ENCODE measurements at regions not wholly inside any gene's neighbourhood (a gene's known extent, or its start where the extent isn't known, plus 50 kb on each side); places are given as distances from the start of the nearest gene placed in this dataset.
"Not testable (repeated sequence)": the region's sequence is repeated elsewhere in the genome, so short reads cannot be mapped to it uniquely, and the experiment has no call there.

GRCh38 chr12:82529101-82529500, 157.6 kb upstream of the TMTC2 start:
- no peak for DNase-seq (ENCODE audit: low spot score)

GRCh38 chr12:82529954-82530353, 156.8 kb upstream of the TMTC2 start:
- DNase-seq (ENCODE audit: low spot score): no peak

GRCh38 chr12:82530394-82530793, 156.3 kb upstream of the TMTC2 start:
- no peak for DNase-seq (ENCODE audit: low spot score)

DNA sequence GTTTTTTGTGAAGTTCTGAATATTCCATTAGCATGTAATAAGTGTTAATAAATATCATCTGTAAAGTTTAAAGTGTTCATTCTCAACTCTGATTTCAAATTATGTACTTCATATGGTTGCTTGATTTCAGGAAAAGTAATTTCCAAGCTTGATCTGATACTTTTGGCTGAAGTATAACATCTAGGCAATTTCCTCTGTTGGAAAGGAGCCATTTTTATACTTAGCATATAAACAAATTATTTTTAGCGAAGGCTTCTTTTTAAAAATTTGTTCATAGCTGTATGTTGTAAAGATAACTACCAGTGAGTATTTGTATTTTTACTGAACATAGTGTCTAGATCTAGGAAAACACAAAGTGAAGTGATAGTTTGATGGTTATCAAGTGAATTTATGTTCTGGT, 153.4 kb upstream of the TMTC2 start:
- no peak for DNase-seq (ENCODE audit: low spot score)

GRCh38 chr12:82537436-82537835, 149.3 kb upstream of the TMTC2 start:
- no peak for DNase-seq (ENCODE audit: low spot score)

GRCh38 chr12:82554529-82554928, 132.2 kb upstream of the TMTC2 start:
- no peak for DNase-seq (ENCODE audit: low spot score)

DNA sequence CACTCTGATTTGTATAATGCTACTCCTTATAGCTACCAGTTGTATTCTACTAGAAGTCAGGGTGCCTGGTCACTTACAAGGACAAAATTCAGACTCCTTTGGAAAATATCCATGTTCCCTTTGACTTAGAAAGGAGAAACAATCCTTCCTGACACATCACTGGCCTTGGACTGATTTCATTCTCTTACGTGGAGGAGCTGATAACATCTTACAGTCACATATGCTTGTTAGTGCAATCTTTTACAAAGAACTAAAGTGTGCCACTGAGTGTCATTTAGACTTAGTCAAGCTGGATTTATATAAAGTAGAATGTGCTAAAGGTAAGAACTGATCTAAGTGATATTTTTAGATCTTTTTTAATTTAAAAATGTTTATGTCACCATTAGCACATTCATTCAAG, 131.0 kb upstream of the TMTC2 start:
- DNase-seq (ENCODE audit: low spot score): no peak

GRCh38 chr12:82565966-82566365, 120.7 kb upstream of the TMTC2 start:
- DNase-seq (ENCODE audit: low spot score): no peak

- DNase-seq (ENCODE audit: low spot score): no peak
These were observed 119.0 kb upstream of the TMTC2 start for GRCh38 chr12:82567688-82568087.

- DNase-seq (ENCODE audit: low spot score): no peak
These were observed 112.5 kb upstream of the TMTC2 start for GRCh38 chr12:82574191-82574590.

- no peak for DNase-seq (ENCODE audit: low spot score)
These were observed 108.0 kb upstream of the TMTC2 start for GRCh38 chr12:82578725-82579124.

- no peak for DNase-seq (ENCODE audit: low spot score)
These were observed 103.0 kb upstream of the TMTC2 start for GRCh38 chr12:82583756-82584155.

DNA sequence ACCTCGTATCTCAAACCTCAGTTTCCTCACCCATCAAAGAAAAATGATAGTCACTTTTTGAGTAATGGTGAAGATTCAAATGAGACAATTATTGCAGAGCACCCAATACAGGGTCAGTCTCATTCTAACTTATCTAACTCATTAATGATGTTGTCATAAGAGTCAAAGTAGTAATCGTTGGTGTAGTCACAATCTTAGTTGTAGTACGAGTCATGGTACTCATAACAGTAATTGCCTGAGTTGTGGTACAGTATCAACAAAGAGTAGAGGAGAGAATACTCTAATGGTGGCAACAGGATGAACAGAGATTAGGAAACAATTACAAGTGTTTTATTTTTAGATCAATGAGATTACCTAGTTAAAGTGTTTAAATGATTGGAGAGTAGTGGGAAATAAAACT, 93.6 kb upstream of the TMTC2 start:
- DNase-seq (ENCODE audit: low spot score): no peak

DNA sequence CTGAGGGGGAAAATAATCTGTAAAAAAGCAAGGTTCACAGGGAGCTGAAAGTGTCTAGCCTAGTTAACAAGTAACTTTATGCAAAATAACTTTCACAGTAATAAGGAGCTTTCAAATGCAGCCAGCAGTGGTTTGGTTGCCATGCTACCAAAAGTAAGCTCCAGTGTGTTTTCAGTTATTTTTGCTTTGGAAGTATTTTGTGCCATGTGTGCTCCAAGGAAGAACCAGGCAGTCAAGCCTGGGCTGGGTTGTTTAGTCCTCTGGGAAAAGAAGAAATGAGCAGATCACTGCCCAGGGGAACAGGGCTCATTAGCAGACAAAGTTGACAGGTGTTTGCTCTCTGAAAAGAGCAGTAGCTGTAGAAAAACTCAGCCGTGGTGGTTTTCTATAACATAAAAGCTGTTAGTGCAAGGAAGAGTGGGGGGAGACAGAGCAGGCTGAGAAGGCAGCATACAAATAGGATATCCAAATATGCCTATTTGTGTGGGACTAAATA, 92.8 kb upstream of the TMTC2 start:
- no peak for DNase-seq (ENCODE audit: low spot score)

DNA sequence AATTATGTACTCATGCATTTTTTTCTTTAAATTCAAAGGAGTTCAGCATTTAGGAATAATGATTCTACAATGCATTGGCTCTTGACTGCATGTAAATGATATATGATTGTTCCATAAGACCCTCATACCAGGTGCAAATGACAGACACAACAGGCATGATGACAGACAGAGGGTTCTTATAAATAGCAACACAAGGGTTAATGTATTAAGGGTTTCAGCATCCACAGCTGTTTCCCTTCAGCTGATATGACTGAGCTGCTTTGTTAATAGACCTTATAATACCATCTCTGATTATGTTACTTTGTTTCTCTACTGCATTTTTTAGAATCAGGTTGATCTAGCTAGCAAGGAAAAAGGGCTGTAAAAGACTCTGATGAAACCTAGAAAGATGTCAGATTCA, 90.8 kb upstream of the TMTC2 start:
- no peak for DNase-seq (ENCODE audit: low spot score)

- no peak for DNase-seq (ENCODE audit: low spot score)
These were observed 90.2 kb upstream of the TMTC2 start for GRCh38 chr12:82596483-82596882.

GRCh38 chr12:82600379-82600778, 86.3 kb upstream of the TMTC2 start:
- DNase-seq (ENCODE audit: low spot score): no peak

DNA sequence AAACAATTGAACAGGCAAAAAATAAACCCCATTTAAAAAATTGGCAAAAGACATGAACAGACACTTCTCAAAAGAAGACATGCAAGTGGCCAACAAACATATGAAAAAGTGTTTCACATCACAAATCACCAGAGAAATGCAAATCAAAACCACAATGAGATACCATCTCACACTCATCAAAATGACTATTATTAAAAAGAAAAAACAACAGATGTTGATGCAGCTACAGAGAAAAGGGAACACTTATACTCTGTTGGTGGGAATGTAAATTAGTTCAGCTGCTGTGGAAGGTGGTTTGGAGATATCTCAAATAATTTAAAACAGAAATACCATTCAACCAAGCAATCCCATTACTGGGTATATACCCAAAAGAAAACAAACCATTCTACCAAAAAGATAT, 83.1 kb upstream of the TMTC2 start:
- DNase-seq (ENCODE audit: low spot score): not testable (repeated sequence)

- DNase-seq (ENCODE audit: low spot score): no peak
These were observed 81.6 kb upstream of the TMTC2 start for GRCh38 chr12:82605115-82605514.

- DNase-seq (ENCODE audit: low spot score): no peak
These were observed 78.0 kb upstream of the TMTC2 start for GRCh38 chr12:82608706-82609105.

DNA sequence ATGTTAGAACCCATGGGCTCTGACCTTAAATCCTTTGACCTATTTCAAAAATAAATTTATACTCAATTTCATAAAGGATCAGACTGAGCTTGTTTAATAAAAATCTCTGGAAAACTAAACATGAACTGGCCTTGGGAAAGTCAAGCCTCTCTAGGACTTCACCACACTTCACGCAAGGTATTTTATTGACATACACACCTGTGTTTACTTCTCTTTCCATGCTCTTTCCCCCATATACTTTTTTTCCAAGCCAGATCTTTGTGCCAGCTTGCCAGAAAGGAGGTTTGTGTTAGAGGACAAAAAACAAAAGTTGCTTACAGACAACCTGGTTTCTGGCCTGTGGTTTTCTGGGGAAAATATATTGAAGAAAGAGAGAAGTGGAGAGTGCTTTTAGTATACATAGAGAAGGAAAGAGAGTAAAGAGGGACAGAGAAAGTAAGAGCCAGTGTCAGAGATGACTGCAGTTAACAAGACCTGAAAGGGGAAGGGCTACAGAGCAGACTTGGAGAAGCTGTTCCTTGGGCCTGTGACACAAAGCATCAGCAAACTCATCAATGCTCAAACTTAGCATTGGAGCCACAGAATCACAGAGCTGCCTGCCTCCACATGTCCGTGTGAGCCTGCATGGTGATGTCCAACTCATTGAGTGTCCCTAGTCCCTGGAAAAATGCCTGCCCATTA, 77.3 kb upstream of the TMTC2 start:
- DNase-seq (ENCODE audit: low spot score): no peak

GRCh38 chr12:82619644-82620043, 67.1 kb upstream of the TMTC2 start:
- no peak for DNase-seq (ENCODE audit: low spot score)

DNA sequence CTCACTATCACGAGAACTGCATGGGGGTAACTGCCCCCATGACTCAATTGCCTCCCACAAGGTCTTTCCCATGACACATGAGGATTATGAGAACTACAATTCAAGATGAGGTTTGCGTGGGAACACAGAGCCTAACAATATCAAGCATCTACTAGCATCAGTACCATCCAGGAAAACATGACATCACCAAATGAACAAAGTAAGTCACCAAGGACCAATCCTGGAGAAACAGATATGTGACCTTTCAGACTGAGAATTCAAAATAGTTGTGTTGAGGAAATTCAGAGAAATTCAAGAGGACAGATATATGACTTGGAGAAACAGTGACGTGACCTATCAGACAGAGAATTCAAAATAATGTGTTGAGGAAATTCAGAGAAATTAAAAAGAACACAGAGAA, 65.8 kb upstream of the TMTC2 start:
- no peak for DNase-seq (ENCODE audit: low spot score)

- peak; percentile 93 for DNase-seq (ENCODE audit: low spot score)
These were observed 61.2 kb upstream of the TMTC2 start for GRCh38 chr12:82625523-82625922.

Measured in putamen (tissue), 1 donor.